Lower lobe of right lung (tissue), 2 donors: ENCODE measurements at regions not wholly inside any gene's neighbourhood (a gene's known extent, or its start where the extent isn't known, plus 50 kb on each side); places are given as distances from the start of the nearest gene placed in this dataset.

Experiments
- ATAC-seq, 2 donors: fragments of 200-7000 bp; cut with Tn5 transposase; one replicate each; pipeline ENCODE4 v1.9.1; 2020 to 2022; ENCODE audit warnings: mild to moderate bottlenecking in 2 of 2, moderate library complexity in 2 of 2
- DNase-seq: peaks from one replicate; pipeline ENCODE4 v3.0.0-alpha.2; 2020
- H3K27ac ChIP-seq: fragments of 200-600 bp; one replicate; pipeline ENCODE4 v1.8.0; 2022
- H3K27me3 ChIP-seq: fragments of 200-600 bp; one replicate; pipeline ENCODE4 v1.8.0; 2022; ENCODE audit warnings: low read depth
- H3K36me3 ChIP-seq: fragments of 200-600 bp; one replicate; pipeline ENCODE4 v1.8.0; 2022; ENCODE audit warnings: mild to moderate bottlenecking
- H3K4me1 ChIP-seq: fragments of 200-600 bp; one replicate; pipeline ENCODE4 v1.8.0; 2022
- H3K4me3 ChIP-seq: fragments of 200-600 bp; one replicate; pipeline ENCODE4 v1.8.0; 2022; ENCODE audit warnings: mild to moderate bottlenecking
- H3K9me3 ChIP-seq: fragments of 200-600 bp; one replicate; pipeline ENCODE4 v1.8.0; 2022
- CTCF ChIP-seq: fragments of 200-600 bp; IDR thresholded peaks from one replicate; pipeline ENCODE4 v1.8.0; 2022; ENCODE audit warnings: antibody characterized with exemption, mild to moderate bottlenecking
- intact Hi-C: fragments of 100-400 bp; cut with DNase I; formaldehyde crosslinking; loops from one replicate; pipeline ENCODE4 v1.11.0; 2022
- donor health status: DM: no; HTN: yes; CAD: no; lungs with severe emphysema.

DNA sequence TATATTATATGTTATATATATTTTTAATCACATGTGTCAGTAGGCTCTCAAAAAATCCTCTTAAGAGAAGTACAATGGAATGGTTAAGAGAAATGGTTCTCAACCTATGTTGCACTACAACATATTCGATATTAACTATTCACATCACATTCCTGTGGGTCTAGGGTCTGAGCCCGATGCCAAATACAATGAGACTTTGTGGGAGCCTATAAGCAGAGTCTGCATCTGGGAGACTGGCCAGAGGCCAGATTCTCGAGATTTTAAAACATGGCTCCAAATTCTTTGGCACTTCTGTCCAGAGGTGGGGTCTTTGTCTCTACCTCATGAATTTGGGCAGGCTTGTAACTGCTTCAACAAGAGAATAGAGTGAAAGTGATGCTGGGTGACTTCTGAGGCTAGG lies 79.4 kb upstream of the NBEA start:
- no peaks in the 10 kb centered on the region for H3K9me3 ChIP-seq
- TF ChIP-seq CTCF: no peak
- no peaks in the 10 kb centered on the region for H3K27me3 ChIP-seq
- DNase-seq: no peak
- H3K4me1 ChIP-seq: no peaks in the 10 kb centered on the region
- no peak overlapping the region for H3K27ac ChIP-seq
- intact Hi-C loops: no loop called here
- ATAC-seq: no peak
- no peaks in the 10 kb centered on the region for H3K36me3 ChIP-seq
- H3K4me3 ChIP-seq: no peak overlapping the region

GRCh38 chr13:34863360-34864135 lies 78.5 kb upstream of the NBEA start:
- no peak for DNase-seq
- H3K4me3 ChIP-seq: no peak overlapping the region
- no peaks in the 10 kb centered on the region for H3K4me1 ChIP-seq
- H3K27me3 ChIP-seq: no peaks in the 10 kb centered on the region
- H3K27ac ChIP-seq: no peak overlapping the region
- no peak for ATAC-seq
- no peaks in the 10 kb centered on the region for H3K9me3 ChIP-seq
- H3K36me3 ChIP-seq: no peaks in the 10 kb centered on the region
- no peak for TF ChIP-seq CTCF
- intact Hi-C loops: no loop called here

DNA sequence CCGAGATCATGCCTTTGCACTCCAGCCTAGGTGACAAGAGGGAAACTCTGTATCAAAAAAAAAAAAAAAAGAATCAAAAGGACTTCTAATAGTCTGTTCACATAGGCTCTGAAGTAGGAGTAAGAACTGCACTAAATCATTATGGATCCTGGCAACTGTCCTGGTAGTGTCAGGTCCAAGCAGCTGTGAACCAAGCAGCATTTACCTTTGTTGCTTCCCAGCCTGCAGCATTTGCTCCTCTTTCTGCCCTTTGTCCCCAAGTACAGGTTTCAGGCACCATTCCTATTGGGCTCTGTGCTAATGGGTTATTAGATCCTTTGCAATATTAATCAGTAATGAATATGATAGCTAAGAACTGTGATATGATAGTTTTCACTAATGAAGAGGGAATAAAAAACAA lies 77.4 kb upstream of the NBEA start:
- intact Hi-C loops: no loop called here
- Histone ChIP-seq H3K9me3 (no peaks in the 10 kb centered on the region), H3K4me3 (no peak overlapping the region), H3K4me1 (no peaks in the 10 kb centered on the region), H3K27ac (no peak overlapping the region), H3K36me3 (no peaks in the 10 kb centered on the region), H3K27me3 (no peaks in the 10 kb centered on the region)
- DNase-seq (no peak), ATAC-seq (no peak)
- TF ChIP-seq CTCF: no peak

- ATAC-seq: no peak
- no peak for DNase-seq
- Histone ChIP-seq H3K36me3 (no peaks in the 10 kb centered on the region), H3K4me1 (no peaks in the 10 kb centered on the region), H3K9me3 (no peaks in the 10 kb centered on the region), H3K27me3 (no peaks in the 10 kb centered on the region), H3K27ac (no peak overlapping the region), H3K4me3 (no peak overlapping the region)
- no peak for TF ChIP-seq CTCF
- intact Hi-C loops: no loop called here
Observed at GRCh38 chr13:34867590-34867989, 74.5 kb upstream of the NBEA start.

- intact Hi-C loops: no loop called here
- Histone ChIP-seq H3K27me3 (no peaks in the 10 kb centered on the region), H3K36me3 (no peaks in the 10 kb centered on the region), H3K4me1 (no peaks in the 10 kb centered on the region), H3K27ac (no peak overlapping the region), H3K4me3 (no peak overlapping the region), H3K9me3 (no peaks in the 10 kb centered on the region)
- DNase-seq: no peak
- no peak for TF ChIP-seq CTCF
- ATAC-seq: no peak
Observed at GRCh38 chr13:34868733-34869132, 73.3 kb upstream of the NBEA start.
